Neural progenitor cell (in vitro differentiated cells): ENCODE measurements at regions not wholly inside any gene's neighbourhood (a gene's known extent, or its start where the extent isn't known, plus 50 kb on each side); places are given as distances from the start of the nearest gene placed in this dataset.

ENCODE experiments used
- EZH2 ChIP-seq: fragments of 200-600 bp; sonication (generic); IDR thresholded peaks from 2 replicates; pipeline ENCODE4 v1.6.1; 2017; ENCODE audit warnings: antibody characterized with exemption, mild to moderate bottlenecking, moderate library complexity
- EZH2phosphoT487 ChIP-seq: fragments of 200-600 bp; sonication (generic); IDR thresholded peaks from 2 replicates; pipeline ENCODE4 v1.6.1; 2017; ENCODE audit warnings: antibody characterized with exemption
- TF ChIP-seq, protein P1 (sequence below): fragments of 200-600 bp; sonication (generic); IDR thresholded peaks from 2 replicates; pipeline ENCODE4 v1.5.1; 2017; ENCODE audit warnings: antibody characterized with exemption, mild to moderate bottlenecking

DNA sequence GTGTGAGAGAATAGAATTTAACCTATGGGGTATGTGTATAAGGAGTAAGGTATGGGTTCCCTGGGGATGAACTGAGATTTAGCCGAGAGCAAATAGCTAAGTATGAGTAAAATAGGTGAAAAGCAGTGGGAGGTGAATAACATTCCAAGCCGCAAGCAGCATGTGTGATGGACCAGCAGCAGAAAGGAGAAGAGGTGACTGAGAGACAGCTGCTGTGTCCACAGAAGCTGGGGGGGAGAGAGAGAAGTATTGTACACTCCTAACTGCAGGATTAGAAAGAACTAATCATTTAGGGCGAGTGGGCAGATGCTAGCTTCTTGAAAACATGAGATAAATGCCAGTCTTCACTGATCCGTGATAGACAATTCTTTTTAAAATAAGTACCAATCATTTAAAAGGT is 296.0 kb downstream of the KLHL4 start:
- TF ChIP-seq, protein P1, sequence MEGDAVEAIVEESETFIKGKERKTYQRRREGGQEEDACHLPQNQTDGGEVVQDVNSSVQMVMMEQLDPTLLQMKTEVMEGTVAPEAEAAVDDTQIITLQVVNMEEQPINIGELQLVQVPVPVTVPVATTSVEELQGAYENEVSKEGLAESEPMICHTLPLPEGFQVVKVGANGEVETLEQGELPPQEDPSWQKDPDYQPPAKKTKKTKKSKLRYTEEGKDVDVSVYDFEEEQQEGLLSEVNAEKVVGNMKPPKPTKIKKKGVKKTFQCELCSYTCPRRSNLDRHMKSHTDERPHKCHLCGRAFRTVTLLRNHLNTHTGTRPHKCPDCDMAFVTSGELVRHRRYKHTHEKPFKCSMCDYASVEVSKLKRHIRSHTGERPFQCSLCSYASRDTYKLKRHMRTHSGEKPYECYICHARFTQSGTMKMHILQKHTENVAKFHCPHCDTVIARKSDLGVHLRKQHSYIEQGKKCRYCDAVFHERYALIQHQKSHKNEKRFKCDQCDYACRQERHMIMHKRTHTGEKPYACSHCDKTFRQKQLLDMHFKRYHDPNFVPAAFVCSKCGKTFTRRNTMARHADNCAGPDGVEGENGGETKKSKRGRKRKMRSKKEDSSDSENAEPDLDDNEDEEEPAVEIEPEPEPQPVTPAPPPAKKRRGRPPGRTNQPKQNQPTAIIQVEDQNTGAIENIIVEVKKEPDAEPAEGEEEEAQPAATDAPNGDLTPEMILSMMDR: no peak
- TF ChIP-seq EZH2: no peak
- no peak for TF ChIP-seq EZH2phosphoT487
